ENCODE measurements at regions not wholly inside any gene's neighbourhood (a gene's known extent, or its start where the extent isn't known, plus 50 kb on each side); places are given as distances from the start of the nearest gene placed in this dataset.

DNA sequence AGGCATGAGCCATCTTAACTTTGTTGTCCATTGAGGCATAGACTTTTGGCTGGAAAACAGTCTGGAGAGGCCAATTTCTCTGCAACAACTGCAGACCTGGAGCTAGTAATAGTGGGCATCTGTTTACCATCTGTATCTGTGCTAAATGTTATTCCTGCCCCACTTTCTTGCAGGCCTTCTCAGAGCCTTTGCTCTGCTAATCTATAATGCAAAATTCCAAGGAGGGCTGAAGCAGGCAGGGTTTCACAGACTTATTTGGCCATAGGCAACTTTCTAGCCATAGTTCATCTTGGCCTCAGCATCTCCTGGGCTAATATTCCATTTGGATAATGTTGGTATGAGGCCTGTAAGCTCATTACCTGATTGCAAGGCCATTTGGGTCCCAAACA is 124.5 kb upstream of the CSF3R start:
- DNase-seq (ENCODE audit: low read depth), result no peak

DNA sequence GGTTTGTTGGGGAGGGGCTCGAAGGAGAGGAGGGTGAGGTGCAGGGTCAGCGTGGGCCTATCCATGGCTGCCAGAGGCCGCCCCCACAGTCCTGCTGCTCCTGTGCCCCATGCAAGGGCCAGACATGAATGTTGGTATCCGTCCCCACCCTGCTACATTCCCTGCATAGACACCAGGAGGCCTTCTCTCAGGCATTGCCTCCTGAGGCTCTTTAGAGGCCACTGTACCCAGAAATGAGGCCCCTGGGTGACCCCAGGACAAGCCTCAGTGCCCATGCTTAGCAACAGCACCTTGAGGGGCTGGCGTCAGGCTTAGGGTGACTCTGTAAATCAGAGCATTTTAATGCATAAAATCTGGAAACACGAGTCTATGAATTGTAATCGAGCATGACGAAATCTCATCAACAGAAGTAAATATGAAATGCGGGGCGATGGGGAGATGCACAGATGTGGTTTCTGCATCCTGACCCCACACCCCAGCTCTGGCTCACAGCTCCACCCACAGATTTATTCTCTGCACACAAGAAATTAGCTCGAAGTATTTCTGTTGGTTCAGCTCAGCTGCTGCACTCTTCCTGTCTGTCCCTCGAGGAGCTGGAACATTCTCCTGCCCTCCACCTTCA is 124.0 kb upstream of the CSF3R start:
- DNase-seq (ENCODE audit: low read depth), result no peak

DNA sequence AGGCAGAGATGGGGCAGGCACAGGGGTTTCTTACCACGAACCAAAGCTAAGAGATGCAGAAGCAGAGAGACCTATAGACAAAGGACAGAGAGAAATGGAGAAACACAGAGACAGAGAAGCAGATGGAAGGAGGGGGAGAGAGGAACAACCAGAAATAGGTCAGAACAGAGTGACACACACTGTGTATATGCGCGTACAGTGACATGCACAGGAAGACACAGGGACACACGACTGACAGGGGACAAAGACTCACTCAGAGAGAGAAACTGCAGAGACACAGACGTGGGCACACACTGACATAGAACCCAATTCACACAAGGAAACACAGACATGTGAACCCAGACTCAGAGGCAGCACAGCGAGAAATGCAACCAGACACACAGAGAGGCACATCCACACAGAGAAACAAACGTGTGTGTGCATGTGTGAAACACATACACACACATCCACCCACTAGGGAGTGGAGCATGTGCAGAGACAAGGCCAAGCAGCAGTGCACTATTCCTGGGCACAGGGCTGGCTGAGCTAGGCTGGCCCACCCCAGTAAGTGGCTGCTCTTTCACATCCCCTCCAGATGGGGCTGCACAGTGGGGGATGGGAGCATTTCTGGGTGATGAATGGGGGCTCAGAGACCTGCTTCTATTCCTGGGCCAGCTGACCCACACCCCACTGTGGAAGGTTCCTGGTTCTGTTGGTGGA is 123.4 kb upstream of the CSF3R start:
- DNase-seq (ENCODE audit: low read depth), result no peak

DNA sequence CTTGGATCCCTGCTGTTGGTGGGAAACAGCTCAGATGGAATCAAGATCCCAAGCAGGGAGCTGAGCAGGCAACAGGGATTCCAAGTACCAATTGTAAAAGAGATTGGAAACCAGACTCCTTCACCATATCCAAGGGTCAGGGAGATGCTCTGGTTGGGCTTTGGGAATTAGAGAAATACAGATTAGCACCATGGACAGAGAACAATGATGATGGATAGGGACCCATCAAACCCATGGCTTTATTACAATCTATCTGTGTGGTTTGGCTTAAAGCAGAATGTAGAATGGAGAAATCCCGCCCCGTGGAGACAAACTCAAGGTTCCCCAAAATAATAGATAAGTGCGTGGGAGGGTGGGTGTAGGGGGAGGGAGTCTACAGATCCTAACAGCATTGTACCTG is 120.7 kb upstream of the CSF3R start:
- DNase-seq (ENCODE audit: low read depth), result no peak

DNA sequence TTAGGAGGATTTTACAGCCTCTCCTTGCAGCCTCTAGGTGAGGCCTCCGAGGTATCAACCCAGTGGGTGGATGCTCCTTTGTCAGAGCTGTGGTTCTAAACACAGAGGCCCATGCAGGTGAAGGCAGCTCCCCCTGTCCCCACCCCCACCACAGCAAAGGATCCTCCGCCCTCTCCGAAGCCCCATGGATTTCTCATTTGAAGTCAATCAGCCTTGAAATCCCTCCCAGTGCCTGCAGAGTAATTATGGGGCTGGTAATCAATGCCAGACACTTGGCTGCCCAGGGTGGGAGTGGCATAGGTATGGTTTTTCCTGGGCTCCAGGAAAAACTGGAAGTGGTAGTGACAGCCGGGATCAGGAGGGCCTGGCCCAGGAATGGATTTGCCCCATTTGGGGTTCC is 119.5 kb upstream of the CSF3R start:
- DNase-seq (ENCODE audit: low read depth), result no peak

DNA sequence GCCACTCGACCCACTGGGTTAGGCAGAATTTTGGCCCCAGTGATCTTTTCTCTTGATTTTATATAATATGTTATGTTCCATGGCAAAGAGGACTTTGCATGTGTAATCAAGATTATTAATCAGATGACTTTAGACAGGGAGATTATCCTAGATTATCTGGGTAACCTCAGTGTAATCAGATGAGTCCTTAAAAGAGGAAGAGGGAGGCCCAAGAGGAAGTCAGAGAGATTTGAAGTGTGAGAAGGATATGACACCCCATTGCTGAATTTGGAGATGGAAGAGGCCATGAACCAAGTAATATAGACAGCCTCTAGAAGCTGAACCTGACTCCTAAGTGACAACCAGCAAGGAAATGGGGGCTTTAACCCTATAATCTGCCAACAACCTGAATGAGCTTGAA is 117.1 kb upstream of the CSF3R start:
- DNase-seq (ENCODE audit: low read depth), result no peak

DNA sequence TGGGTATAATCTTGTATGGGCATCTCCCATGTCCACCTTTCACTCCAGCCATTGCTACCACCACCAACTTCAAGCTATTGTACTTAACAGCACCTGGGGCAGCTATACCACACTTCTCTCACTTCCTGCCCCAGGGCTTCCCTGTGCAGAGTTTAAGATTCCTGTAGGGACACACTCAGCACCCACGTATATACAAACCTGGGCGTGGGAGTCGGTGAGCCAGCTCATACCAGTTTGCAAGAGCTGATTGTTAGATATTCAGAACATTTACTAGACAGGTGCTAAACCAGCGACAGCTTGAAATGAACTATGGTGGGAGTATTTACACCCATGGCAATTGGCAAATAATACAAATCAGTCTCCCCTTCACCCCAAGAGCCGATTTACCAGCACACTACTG is 114.8 kb upstream of the CSF3R start:
- no peak for DNase-seq (ENCODE audit: low read depth)

DNA sequence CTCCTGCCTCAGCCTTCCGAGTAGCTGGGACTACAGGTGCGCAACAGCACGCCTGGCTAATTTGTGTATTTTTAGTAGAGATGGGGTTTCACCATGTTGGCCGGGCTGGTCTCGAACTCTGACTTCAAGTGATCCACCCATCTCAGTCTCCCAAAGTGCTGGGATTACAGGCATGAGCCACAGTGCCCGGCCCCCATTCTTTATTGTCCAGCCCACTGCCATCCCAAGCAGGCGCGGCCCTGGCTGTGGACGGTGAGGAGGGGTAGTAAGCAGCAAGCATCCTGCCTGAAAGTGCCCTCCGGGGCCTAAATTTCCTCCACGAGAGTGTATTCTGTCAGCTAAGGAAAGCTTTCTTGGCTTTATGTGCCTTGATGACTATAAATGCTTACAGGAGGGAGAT is 113.2 kb upstream of the CSF3R start:
- DNase-seq (ENCODE audit: low read depth), result no peak

DNA sequence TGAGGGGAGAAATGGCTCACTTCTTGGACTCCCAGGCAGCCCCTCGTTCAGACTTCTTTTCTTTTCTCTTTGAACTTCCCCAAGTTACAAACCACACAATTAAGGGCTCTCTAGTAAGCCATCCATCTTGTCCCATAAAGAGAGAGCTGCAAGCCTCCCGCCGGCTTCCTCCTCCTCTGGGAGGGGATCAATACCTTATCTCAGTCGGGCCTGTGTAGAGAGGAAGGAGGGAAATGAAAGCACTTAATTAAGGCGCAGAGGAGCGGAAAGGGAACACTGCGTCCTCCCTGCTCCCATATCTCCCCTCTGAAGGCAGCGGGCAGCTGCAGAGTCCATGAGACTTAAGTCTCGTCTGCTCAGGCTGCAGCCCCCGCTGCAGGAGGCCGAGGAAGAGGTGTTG is 112.6 kb upstream of the CSF3R start:
- no peak for DNase-seq (ENCODE audit: low read depth)

DNA sequence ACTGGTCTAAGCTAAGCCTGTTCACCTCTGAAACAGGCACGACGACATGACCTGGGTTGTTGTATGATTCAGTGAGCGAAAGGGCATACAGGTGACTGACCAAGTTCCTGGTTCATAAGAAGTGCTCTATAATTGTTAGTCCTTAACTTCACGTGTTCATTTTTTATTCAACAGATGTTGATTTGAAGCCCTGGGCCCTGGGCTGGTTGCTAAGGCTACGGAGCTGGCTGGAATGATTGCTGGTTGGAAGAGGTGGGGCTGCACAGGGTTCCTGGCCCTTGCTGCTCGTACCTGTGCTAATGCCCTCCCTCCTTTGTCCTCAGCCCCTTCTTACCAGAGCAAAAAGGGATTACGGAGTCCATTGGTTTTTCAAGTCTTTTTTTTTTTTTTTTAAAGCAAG is 111.3 kb upstream of the CSF3R start:
- DNase-seq (ENCODE audit: low read depth), result no peak

DNA sequence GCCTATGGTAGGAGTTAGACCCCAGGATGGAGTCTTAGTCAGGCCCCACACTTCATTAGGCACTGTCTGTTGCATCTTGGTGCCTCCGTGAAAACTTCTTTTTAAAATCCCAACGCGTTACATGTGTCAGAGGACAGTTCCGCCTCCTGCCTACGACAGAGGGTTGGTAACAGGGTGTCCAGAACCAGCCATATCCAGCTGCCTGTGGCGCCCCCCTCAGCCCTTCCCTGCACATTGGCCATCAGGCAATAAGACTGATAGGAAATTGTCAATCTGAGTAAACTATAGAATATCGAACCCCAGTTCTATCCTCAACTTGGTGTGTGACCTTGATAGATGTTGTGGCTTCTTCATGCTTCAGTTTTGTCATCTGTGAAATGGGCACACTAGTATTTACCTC is 108.6 kb upstream of the CSF3R start:
- no peak for DNase-seq (ENCODE audit: low read depth)

DNA sequence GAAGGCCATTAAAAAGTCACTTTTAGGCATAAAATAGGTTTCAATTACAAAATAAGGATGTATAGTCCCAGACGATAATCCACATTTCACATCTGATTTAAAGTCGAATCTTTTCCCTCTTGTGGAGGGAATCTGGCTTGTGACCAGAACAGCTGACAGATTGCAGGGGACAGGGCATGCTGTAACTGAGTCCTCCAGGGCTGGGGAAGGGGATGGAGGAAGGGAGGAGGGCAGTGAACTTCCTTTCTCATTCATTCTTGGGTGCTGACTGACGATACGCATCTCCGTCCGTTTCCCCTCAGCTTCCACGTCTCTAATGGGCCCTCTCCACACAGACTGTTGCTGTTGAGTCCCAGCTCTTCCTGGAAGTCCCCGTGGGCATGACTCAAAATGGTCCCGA is 108.1 kb upstream of the CSF3R start:
- no peak for DNase-seq (ENCODE audit: low read depth)

DNA sequence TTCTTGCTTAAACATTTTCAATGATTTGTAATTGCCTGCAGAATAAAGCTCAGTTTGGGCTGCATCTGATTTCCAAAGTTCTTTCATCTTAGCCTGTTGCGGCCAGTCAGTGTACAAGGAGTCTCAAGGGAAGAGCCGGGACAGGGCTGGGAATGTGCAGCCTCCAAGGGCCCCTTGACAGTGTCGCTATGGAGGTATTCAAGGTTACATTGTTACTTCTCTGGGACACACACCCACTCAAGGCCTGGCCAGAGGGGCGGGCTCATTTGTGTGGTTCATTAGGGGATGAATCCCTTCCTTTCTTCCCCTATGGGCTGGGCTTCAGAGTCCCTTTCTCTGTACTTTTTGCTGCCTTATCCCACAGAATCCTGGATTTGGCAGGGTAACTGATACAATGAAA is 107.6 kb upstream of the CSF3R start:
- DNase-seq (ENCODE audit: low read depth), result no peak

DNA sequence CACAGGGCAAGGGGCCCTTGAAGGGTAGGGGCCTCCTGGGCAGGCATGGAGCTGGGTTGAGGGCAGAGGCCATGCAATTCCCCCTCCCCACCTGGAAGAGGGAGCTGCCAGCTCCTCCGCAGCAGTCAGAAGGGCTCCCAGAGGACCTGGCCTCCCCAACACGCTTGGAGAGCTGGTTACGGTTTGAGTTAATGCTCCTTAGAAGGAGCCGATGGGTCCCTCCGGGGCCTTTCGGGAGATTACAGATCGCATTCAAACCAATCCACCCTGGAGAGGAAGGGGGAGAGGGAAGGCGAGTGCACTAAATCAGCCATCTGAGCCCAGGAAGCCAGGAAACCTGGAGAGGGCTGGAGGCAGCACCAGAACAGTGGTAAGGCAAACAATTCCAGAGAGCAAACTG is 106.3 kb upstream of the CSF3R start:
- no peak for DNase-seq (ENCODE audit: low read depth)

DNA sequence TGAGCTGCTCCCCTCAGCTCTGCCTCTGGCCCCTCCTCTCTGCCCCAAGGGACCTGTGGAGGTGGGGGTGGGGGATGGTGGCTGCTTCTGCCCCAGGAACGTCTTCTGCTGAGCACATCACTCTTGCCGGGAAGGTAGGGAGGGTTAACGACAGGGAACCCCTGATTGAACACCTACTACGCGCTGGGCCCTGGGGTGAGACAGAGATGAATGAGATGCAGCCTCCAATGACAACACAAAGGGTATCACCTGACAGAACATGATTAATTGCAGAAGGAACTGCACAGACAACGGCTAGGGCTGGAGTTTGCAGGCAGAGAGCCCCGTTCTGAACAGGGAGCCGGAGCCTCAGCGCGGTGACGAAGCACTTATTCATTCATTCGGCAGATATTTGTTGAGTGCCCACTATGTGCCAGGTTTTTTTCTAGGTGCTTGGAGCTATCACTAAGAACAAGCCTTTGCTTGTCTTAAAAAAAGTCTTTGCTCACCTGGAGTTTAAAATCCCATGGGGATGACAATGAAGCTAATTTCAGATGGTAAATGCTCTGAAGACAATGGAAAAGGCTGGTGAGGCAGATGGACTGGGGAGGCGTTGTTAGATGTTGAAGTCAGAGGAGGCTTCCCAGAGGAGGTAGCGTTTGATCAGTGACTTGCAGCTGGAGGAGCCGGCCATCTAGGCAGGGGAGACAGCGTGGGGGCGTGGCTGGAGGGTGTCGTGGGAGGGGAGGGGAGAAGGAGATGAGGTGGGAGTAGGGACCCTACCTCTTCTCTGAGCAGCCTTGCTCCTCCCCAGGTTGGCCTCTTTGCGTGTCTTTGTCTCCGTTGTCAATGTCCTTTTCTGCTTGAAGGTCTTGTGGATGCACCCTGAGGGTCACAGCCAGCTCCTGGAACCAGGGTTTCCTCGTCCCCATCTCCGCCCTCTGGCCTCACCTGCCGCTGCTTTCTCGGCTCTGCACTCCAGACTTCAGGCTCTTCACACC is 103.1 kb upstream of the CSF3R start:
- DNase-seq (ENCODE audit: low read depth), result no peak

DNA sequence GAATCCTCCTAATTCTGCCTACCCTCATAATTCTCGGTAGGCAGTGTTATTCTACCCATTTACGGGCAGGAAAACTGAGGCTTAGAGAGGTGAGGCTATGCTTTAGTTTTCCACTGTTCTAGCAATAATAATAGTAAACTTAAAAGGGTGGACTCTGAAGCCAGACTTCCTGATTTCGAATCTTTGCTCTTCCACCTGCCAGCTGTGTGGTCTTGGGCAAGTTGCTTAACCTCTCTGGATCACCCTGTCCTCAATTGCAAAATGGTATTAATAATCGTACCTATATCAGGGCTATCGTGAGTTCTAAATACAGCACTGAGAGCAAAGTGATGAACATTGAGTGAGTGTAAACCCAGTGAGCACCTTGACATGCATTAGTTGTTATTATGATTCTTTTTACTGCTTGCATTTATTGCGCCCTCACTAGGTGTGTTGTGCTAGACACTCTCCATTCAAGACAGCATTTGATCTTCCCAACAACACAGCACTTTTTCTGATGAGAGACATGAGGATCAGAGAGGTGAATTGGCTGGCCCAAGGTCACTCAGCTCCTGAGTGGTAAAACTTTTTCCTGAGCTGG is 102.3 kb upstream of the CSF3R start:
- no peak for DNase-seq (ENCODE audit: low read depth)

DNA sequence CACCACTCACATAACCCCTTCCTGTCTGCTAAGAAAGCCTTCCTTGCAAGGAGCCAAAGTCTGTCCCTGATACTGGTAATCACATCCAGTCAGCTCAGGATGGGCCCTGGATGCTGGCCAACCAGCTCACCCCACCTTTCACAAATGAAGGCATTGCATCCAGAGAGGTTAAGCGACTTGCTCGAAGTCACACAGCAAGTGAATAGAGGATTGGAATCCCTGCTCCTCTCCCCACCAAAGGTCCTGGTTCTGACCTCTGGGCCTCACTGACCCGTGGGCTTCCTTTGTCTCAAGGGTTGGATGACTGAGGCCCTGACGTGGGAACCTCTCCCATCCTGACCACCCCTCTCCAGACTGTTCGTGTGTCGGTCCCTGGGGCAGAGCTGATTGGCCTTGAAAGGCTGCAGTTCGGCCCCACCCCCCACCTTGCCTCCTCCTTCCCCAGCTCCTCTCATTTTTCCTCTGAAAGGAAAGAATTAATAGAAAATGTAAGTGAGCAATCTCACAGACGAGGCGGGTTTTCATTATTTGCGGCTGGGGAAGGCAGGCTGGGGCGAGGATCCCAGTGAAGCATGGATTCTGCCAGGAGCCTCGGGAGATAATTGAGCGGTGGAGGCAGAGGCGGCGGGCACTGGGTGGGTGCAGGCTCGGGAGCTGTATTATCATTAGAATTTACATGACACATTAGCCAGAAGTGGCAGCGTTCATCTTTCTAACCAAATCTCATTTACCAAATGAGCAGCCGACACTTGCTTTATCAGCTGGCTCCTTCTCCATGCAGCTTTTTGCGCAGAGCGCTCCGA is 101.5 kb upstream of the CSF3R start:
- no peak for DNase-seq (ENCODE audit: low read depth)

DNA sequence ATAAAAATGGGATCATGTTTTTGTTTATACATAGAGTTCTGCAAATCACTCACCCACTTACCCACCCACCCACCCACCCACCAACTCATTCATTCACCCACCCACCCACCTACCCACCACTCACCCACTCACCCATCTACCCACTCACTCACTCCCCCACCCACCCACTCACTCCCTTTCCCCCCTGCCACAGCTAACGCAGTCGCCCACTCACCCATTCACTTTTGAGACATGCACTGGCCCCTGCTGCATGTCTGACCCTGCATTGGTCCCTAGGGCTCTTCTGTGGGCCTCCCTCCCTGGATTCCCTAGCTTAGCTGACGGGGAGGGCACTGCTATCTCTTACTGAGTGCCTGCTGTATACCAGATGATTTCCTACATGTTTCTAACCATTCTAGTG is 100.4 kb upstream of the CSF3R start:
- no peak for DNase-seq (ENCODE audit: low read depth)

DNA sequence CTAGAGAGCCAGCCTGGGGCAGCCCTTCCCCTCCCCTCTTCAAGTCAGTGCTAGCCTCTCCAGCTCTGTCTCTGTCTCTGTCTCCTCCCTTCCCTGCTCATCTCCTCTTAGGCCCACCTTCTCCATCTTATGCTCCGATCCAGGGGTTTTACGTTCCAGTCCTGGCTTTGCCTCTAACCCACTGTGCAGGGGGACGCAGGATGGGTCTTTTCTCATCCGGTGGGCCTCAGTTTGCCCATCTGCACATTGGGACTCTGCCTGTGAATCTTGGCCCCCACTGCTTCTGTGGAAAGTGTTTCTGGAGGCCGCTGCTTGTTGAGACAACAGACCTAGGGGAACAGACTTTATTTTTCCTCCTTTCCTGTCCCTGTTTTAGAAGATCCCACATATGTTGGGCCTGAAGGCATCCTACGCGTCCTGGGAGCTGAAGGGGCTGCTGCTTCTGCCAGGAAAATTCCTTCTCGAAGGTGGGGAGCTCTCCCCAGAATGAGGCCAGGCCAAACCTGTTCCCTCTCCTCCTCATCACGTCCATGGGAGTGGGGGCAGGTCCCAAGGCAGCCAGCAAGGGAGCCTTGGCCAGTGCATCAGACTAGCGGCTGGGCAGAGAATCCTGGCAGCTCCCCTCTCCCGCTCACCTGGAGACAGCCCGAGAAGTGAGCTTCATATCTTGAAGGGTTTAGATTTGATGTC is 99.5 kb upstream of the CSF3R start:
- no peak for DNase-seq (ENCODE audit: low read depth)

DNA sequence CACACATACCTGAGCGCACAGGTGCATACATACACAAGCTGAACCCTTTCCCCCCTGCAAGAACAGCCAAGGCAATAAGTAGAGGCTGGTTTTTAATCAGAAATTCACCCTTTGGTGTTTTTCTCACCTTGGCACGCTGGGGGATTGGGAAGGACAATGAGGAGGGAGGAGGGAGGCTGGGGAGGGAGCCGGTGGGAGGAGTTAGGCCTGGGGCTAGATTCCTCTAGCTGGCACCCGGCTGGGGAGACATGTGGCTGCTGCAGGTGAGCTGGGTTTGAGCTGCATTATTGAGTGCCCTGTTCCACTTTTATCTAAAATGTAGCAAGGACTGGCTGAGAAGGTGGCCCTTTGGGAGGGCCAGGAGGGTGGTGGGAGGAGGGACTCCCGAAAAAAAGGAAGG is 97.8 kb upstream of the CSF3R start:
- DNase-seq (ENCODE audit: low read depth), result no peak

DNA sequence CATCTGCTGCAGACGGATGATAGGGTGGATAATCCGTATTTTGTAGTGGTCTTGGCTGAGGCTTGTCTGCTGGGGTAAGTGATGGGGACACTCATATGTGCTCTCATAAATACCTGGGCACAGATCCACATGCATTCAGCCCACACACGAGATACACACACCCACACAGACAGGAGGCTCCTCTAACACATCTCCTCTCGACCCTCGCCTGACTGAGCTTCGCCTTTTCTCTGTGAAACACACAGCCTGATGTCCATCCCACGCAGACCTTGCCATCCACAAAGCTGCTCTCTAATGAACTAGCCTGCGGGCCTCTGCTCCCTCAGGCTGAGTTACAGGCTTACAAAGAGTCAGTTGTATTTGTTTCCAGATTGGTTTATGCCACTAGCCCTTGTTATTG is 96.3 kb upstream of the CSF3R start:
- DNase-seq (ENCODE audit: low read depth), result no peak
